ENCODE measurements at regions not wholly inside any gene's neighbourhood (a gene's known extent, or its start where the extent isn't known, plus 50 kb on each side); places are given as distances from the start of the nearest gene placed in this dataset.

DNA sequence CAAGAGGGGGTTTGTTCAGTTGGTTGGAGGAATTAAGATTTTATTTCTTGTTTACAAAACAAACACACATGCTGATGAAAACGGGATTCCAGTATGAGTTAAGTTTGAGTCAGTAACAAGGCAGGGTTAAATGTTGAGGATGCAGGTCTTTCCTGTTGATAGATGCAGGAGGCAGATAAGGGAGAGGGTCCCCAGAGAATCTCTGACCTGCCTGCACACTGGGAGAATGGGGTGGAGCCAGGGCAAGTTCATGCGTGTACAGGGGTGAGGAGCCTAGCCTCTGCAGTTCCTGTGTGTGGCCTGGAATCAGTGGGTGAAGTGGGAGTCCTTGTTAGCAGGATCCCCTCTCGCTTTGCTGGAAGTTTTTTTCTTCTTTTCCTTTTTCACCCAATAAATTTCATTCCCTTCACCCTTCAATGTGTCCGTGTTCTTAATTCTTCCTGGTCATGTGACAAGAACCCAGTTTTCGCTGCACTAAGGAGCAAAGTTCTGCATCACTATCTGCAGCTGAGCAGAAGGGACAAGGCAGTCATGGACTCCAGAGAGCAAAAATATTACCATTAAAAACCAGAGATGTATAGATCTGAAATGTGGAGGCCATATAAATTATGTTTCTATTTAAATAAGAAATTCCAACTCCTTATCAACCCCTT, 69.9 kb upstream of the MARK1 start:
- H3K9ac ChIP-seq: no peak overlapping the region
- no peak for DNase-seq
- no peak overlapping the region for H3K27ac ChIP-seq
- no peak overlapping the region for H2AFZ ChIP-seq
- WGBS, 2 experiments (ENCODE audit: low coverage in 1 of 2, low lambda C conversion rate in 2 of 2, missing lambda C conversion rate in 2 of 2): 50% methylated on average over 5 of the region's 5 CpGs
- in situ Hi-C loops (cut with MboI): no loop called here
- no peaks in the 10 kb centered on the region for H3K79me2 ChIP-seq (ENCODE audit: insufficient read depth)
- no peaks in the 10 kb centered on the region for H3K36me3 ChIP-seq (ENCODE audit: low read depth)
- no peaks in the 10 kb centered on the region for H3F3A ChIP-seq (ENCODE audit: insufficient read depth)
- H3K9me3 ChIP-seq (ENCODE audit: low read depth): no peaks in the 10 kb centered on the region
- no peaks in the 10 kb centered on the region for H4K20me1 ChIP-seq (ENCODE audit: insufficient read depth)
- no peak overlapping the region for H3K4me3 ChIP-seq
- H3K9me2 ChIP-seq (ENCODE audit: insufficient read depth): no peaks in the 10 kb centered on the region
- no peaks in the 10 kb centered on the region for H3K27me3 ChIP-seq (replicated peaks; ENCODE audit: insufficient read depth)
- no peak overlapping the region for H3K4me2 ChIP-seq (ENCODE audit: unreplicated experiment)
- TF ChIP-seq EZH2 (IDR thresholded peaks at IDR 0.05; ENCODE audit: insufficient read depth, poor library complexity, severe bottlenecking) (no peak), EZH2phosphoT487 (IDR thresholded peaks at IDR 0.05; ENCODE audit: insufficient read depth, low read depth) (no peak)
- H3K4me1 ChIP-seq (ENCODE audit: insufficient read depth): no peaks in the 10 kb centered on the region

DNA sequence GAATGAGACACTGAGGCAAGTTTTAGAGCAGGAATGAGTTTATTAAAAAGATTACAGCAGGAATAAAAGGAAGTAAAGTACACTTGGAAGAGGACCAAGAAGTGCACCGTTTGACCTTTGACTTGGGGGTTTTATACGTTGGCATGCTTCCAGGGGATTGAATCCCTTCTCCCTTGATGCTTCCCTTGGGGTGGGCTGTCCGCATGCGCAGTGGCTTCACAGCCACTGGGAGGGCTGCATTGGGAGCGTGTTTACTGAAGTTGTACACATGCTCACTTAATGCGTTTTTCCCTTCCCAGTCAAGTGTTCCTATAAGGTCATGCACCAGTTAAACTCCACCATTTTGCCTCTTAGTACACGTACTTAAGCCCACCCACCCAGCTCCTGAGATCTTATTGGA, 72.4 kb upstream of the MARK1 start:
- H3K4me3 ChIP-seq: no peak overlapping the region
- H3K4me2 ChIP-seq (ENCODE audit: unreplicated experiment): no peak overlapping the region
- H3K27me3 ChIP-seq (replicated peaks; ENCODE audit: insufficient read depth): peaks cover 10% of the 10 kb centered on the region; the same call in 1 of the 2 replicates
- H3K4me1 ChIP-seq (ENCODE audit: insufficient read depth): no peaks in the 10 kb centered on the region
- no peak overlapping the region for H3K9ac ChIP-seq
- no peaks in the 10 kb centered on the region for H4K20me1 ChIP-seq (ENCODE audit: insufficient read depth)
- no peaks in the 10 kb centered on the region for H3K36me3 ChIP-seq (ENCODE audit: low read depth)
- H2AFZ ChIP-seq: no peak overlapping the region
- TF ChIP-seq EZH2 (IDR thresholded peaks at IDR 0.05; ENCODE audit: insufficient read depth, poor library complexity, severe bottlenecking): no peak
- TF ChIP-seq EZH2phosphoT487 (IDR thresholded peaks at IDR 0.05; ENCODE audit: insufficient read depth, low read depth): no peak
- H3K9me3 ChIP-seq (ENCODE audit: low read depth): no peaks in the 10 kb centered on the region
- H3K79me2 ChIP-seq (ENCODE audit: insufficient read depth): no peaks in the 10 kb centered on the region
- no peak overlapping the region for H3K27ac ChIP-seq
- in situ Hi-C loops (cut with MboI): no loop called here
- WGBS, 2 experiments (ENCODE audit: low coverage in 1 of 2, low lambda C conversion rate in 2 of 2, missing lambda C conversion rate in 2 of 2): 48 to 51% methylated on average over 7 of the region's 7 CpGs
- DNase-seq: no peak
- H3K9me2 ChIP-seq (ENCODE audit: insufficient read depth): no peaks in the 10 kb centered on the region
- no peaks in the 10 kb centered on the region for H3F3A ChIP-seq (ENCODE audit: insufficient read depth)

DNA sequence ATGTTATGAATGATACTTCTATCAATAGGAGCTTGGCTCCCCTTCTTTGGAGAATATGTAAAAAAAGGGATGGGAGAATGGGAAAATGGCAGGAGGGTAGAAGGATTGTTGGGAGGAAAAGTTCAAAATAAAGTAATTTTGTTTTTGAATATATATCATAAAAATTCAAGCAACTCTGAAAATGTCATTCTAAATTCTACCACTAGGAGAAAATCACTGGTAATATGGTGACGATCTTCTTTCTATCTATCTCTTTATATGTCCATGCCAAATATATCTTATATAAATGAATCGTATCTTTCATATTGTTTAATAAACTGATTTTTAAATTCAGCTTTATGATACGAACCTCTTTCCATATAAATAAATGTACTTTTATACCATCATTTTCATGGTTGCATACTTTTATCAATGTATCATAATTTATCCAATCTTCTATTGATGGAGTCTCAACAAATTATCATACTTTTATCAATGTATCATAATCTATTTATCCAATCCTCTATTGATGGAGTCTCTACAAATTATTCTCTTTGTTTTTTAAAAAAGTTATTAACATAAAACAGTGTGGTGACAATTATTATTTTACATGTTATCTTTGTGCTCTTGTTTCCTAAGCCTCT, 73.7 kb upstream of the MARK1 start:
- H3K4me1 ChIP-seq (ENCODE audit: insufficient read depth): no peaks in the 10 kb centered on the region
- H3K9ac ChIP-seq: no peak overlapping the region
- no peak overlapping the region for H3K4me3 ChIP-seq
- WGBS, 2 experiments (ENCODE audit: low coverage in 1 of 2, low lambda C conversion rate in 2 of 2, missing lambda C conversion rate in 2 of 2): 27 to 30% methylated on average over 3 of the region's 3 CpGs
- no peak overlapping the region for H3K4me2 ChIP-seq (ENCODE audit: unreplicated experiment)
- in situ Hi-C loops (cut with MboI): no loop called here
- H3K27ac ChIP-seq: no peak overlapping the region
- no peaks in the 10 kb centered on the region for H3K9me3 ChIP-seq (ENCODE audit: low read depth)
- H4K20me1 ChIP-seq (ENCODE audit: insufficient read depth): no peaks in the 10 kb centered on the region
- no peaks in the 10 kb centered on the region for H3K9me2 ChIP-seq (ENCODE audit: insufficient read depth)
- H3K79me2 ChIP-seq (ENCODE audit: insufficient read depth): no peaks in the 10 kb centered on the region
- TF ChIP-seq EZH2phosphoT487 (IDR thresholded peaks at IDR 0.05; ENCODE audit: insufficient read depth, low read depth) (no peak), EZH2 (IDR thresholded peaks at IDR 0.05; ENCODE audit: insufficient read depth, poor library complexity, severe bottlenecking) (no peak)
- H2AFZ ChIP-seq: no peak overlapping the region
- DNase-seq: no peak
- H3K27me3 ChIP-seq (replicated peaks; ENCODE audit: insufficient read depth): peaks cover 10% of the 10 kb centered on the region; the same call in 1 of the 2 replicates
- no peaks in the 10 kb centered on the region for H3K36me3 ChIP-seq (ENCODE audit: low read depth)
- H3F3A ChIP-seq (ENCODE audit: insufficient read depth): no peaks in the 10 kb centered on the region

DNA sequence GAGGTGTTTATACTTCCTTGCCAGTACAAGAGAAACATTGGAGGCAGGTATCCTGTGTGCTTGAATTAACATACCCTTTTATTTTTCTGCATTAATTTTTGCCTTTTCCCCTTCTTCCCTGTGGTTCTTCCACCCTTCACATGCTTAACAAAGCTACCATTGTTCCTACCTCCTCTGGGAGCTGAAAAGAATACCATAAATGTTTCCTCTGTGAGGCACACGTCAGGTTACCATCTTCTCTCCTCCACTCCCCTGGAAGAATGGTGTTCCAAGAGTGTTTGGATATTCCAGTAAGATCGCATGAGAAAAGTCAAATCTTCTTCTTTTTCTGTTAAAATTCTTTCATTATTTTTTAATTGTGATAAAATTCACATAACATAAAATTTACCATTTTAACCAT, 74.6 kb upstream of the MARK1 start:
- in situ Hi-C loops (cut with MboI): no loop called here
- Histone ChIP-seq H3K79me2 (ENCODE audit: insufficient read depth) (no peaks in the 10 kb centered on the region), H3K36me3 (ENCODE audit: low read depth) (no peaks in the 10 kb centered on the region), H3K4me3 (no peak overlapping the region), H3K9me3 (ENCODE audit: low read depth) (no peaks in the 10 kb centered on the region), H3F3A (ENCODE audit: insufficient read depth) (no peaks in the 10 kb centered on the region), H3K9ac (no peak overlapping the region), H3K9me2 (ENCODE audit: insufficient read depth) (no peaks in the 10 kb centered on the region), H3K4me2 (ENCODE audit: unreplicated experiment) (no peak overlapping the region), H3K4me1 (ENCODE audit: insufficient read depth) (no peaks in the 10 kb centered on the region), H2AFZ (no peak overlapping the region), H3K27ac (no peak overlapping the region), H3K27me3 (replicated peaks; ENCODE audit: insufficient read depth) (peaks cover 10% of the 10 kb centered on the region; the same call in 1 of the 2 replicates), H4K20me1 (ENCODE audit: insufficient read depth) (no peaks in the 10 kb centered on the region)
- WGBS, 2 experiments (ENCODE audit: low coverage in 1 of 2, low lambda C conversion rate in 2 of 2, missing lambda C conversion rate in 2 of 2): 40 to 45% methylated on average over 2 of the region's 2 CpGs
- DNase-seq: no peak
- TF ChIP-seq EZH2phosphoT487 (IDR thresholded peaks at IDR 0.05; ENCODE audit: insufficient read depth, low read depth): no peak
- TF ChIP-seq EZH2 (IDR thresholded peaks at IDR 0.05; ENCODE audit: insufficient read depth, poor library complexity, severe bottlenecking): no peak
